ENCODE measurements at regions not wholly inside any gene's neighbourhood (a gene's known extent, or its start where the extent isn't known, plus 50 kb on each side); places are given as distances from the start of the nearest gene placed in this dataset.

DNA sequence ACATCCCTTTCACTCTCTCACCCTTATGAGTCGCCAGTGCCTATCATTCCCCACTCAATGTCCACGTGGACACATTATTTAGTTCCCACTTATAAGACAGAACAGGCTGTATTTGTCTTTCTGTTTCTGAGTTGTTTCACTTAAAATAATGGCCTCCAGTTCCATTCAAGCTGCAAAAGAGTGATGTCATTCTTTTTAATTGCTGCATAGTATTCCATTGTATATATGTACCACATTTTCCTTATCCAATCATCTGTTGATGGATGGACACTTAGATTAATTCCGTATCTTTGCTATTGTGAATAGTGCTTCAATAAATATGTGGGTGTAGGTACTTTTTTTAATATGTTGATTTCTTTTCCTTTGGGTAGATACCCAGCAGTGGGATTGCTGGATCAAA, 79.1 kb downstream of the ZNF365 start:
- DNase-seq, result no peak

- DNase-seq, result no peak
These were observed 80.7 kb downstream of the ZNF365 start for GRCh38 chr10:62454687-62455397.

DNA sequence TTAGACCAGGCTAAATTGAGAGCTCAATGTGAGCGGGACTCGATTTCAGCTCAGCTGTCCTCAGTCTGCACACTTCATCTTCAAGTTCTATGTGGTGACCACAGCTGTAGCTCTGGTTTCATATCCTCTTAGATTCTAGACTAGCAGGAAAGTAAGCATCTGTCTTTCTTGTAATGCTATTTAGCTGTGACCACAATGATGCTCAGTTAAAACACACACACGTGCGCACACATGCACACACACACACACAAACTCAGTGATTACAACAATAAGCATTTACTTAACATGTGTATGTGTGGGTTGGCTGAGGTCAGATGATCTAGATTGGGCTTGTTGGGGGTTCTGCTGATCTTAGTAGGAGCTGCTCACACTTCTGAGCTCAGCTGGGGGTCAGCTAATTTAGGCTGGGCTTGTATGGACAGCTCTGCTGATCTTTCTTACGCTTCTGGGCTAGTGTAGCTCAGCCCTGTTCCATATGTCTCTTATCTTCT, 82.5 kb downstream of the ZNF365 start:
- no peak for DNase-seq

GRCh38 chr10:62457196-62457595, 83.0 kb downstream of the ZNF365 start:
- DNase-seq, result no peak

DNA sequence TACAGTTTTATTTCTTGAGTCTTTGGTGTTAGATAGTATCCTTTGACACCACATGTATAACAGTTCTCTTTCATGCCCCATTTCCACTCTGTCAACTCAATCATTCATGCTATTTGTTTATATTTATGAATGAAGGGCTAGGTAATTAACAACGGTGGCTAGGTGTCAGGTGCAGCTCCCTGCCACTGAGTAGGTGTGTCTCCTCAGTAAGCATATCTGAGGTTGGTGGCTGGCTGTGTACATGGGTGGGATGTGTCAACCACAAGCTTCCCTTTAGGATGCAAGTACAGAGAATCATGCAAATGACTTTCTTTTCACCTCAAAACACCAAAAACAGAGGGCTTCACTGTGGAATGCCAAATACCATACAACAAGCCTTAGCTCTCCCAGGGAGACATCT, 83.4 kb downstream of the ZNF365 start:
- no peak for DNase-seq

DNA sequence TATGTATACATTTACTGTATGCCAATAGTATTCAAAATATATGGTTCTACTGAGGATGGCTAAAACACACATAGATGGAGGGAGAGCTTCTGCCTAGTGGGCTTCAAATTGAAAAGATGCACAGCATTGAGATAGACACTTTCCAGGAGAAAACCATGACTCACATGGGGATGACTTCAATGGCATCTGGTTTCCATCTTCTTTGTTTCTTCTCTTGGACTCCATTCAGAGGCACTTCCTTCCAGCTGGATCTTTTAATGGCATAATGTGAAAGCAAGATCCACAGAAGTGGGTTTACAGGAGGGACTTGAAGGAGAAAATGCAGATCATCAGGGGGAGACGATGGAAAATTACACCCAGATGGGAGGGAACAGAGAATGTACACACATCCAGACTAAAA, 84.9 kb downstream of the ZNF365 start:
- no peak for DNase-seq

DNA sequence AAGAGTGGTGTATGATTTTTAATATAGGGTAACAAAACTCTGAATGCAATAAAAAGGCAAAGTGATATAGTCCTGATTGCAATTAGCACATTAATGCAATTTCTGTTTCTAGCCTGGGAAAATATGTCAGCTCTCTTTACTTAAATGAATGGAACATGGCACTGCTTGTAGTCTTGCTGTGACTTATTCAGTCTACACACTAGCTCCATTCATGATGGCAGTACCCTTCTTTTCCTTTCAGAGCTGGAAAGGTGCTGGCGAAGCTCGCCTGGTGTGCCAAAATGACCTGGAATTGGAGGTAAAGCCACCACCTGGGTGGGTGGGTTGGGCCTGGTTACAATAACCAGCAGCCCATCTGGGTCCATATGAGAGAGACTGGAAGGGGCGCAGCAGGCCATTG, 85.3 kb downstream of the ZNF365 start:
- DNase-seq, result no peak

- no peak for DNase-seq
These were observed 86.2 kb downstream of the ZNF365 start for GRCh38 chr10:62460393-62460792.

DNA sequence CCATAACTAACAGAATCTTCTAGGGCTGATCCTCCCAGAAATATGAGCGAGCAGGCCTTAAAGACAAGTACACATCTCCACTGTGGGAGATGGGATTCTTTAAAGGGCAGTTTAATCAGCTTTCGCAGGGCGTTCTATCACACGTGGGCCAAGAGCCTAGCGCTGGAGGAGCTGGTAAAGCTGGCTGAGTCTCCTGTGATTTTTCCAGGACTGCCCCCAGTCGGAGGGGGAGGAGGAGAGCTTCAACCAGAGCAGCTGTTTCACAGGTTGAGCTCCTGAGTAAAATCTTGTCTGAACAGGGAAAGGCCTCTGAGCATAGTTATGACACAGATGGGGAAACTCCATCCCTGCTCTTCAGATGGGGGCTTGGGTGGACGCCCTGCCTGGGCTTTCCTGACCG, 87.0 kb downstream of the ZNF365 start:
- DNase-seq, result no peak

DNA sequence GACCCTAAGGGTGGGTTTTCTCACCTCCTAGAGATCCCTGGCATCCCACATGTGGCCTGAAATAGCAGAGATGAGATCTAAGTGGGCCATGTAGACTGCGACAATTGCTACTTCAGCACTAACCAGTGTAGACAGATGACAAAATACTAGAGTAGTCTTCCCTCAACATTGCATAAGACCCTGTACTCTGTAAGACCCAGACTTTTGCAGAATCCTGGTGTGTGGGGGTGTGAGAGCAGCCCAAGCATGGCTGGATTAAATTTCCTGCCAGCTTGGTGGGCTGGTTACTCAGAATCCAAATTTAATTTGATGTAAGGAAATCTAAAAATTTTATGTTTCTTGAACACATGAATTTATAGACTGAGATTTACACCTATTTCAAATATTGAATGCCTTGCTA, 88.3 kb downstream of the ZNF365 start:
- no peak for DNase-seq

DNA sequence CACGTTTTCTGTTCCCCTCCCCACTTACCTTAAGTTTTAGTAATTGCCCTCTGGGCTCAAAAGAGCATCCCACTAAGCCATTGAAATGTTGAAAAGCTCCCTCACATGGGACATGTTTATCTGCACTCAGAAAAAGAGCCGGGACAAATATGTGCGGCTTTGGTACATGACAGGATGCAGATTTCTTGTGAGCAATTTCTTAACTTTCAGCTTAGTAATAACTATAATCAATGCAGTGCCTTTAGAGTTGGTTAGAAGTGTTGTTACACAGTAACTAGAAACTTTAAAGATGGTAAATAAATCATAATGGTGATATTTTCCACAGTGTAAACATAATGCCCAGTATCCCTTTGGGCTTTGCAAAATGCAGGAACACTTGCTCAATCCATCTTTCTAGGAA, 89.2 kb downstream of the ZNF365 start:
- no peak for DNase-seq

GRCh38 chr10:62464308-62464707, 90.1 kb downstream of the ZNF365 start:
- no peak for DNase-seq

- no peak for DNase-seq
These were observed 92.4 kb downstream of the ZNF365 start for GRCh38 chr10:62466590-62466989.

DNA sequence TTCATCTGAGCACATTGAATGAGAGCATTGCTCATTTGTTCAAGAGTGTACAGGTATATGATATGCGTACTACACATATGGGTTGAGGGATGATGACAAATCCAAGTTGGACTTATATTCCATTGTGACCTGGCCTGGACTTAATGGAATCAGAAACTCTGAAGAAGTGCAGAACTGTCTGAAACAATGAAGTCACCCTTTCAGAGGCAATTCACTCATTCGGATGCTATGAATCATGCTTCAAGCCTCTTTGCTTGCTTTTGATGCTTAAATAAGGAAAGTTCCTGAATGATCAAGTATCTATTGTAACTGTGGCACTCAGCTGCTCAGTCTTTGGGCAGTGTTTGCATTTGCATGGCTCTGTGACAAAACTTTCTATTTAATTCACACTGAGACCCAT, 93.4 kb downstream of the ZNF365 start:
- no peak for DNase-seq

DNA sequence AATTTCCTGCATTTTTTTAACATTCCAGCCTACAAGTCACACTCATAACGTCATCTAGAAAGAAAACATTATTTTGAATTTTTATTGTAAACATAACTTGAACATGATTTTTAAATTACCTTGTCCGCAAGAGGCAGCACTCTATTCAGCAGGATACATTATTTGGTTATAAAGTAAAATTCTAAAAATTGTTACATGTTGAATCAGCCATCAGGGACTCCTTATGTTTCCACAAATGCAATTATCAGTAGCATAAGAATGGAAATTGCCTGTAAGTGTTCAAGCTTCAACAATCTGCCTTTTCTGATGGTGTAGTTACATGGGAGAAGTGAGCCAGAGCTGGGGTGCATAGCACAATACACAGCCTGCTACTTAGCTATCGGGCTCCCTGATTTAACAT, 97.5 kb downstream of the ZNF365 start:
- no peak for DNase-seq

DNA sequence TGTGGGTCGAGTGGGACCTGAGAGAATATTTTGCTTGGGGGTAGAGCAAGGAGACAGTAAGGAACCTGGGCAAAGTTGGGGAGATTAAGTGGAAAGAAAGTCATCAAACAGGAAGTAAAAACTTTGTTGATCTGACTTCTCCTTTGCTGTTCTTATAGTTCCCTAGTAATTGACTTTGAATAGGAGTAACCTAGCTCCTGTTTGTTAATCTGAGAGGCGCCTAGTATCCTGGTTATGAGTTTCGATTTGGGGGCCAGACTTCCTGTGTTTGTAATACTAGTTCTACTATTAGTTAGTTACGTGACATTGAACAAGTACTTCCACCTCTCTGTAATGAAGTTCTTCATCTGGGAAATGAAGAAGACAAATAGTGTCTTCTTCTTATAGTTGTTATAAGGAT, 99.1 kb downstream of the ZNF365 start:
- no peak for DNase-seq

GRCh38 chr10:62475551-62475950, 101.4 kb downstream of the ZNF365 start:
- DNase-seq, result no peak

- no peak for DNase-seq
These were observed 105.4 kb downstream of the ZNF365 start for GRCh38 chr10:62479523-62479922.

DNA sequence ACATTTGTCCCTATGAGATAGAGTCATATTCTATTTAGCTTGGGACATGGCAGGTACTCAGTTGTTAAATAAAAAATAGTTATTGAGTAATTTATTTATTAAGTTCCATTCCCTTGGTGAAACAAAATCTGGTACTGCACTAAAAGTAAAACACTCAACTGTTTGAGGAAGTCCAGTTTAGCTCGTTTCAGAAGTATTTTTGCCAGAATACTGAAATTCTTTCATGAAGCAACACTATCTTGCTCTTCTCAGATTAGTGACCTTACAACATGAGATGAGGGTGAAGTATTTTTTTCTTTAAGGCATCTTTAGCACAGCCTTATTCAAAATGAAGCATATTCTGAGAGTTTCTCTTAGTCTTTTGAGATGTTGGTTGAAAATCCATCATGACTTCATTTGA, 106.0 kb downstream of the ZNF365 start:
- DNase-seq, result no peak

DNA sequence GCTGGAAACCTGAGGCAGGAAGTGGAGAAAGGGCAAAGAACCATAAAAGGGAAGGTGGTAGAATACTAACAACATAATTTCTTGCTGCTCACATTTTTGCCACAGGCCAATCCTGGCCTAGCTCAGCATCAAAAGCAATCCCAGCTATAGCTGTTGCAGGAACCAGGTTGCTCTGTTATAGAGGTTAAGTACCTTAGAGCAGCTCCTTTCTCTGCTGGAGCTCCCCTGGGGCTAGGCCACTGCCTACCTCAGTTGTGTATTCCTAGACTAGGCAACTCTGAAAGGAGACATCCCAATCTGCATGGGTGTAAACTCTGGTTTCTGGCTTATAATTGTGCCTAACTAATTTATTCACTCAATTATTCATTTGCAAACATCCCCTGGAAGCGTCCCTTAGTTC, 108.4 kb downstream of the ZNF365 start:
- no peak for DNase-seq

DNA sequence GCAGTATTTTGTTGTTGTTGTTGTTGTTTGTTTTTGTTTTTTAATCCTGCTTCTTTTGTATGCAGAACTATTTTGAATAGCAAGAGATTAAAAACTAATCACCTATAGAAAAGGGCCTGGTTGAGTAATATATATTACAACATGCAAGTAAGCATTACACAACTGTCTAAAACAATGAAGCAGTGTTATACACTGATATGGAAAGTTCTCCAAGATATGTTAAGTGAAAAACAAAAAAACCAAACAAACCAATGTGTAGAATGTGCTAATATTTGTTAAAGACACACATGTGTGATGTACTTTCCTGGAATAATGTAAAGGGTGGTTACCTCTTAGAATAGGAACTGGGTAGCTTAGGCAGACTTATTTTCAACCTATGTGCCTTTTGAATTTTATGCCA, 117.4 kb downstream of the ZNF365 start:
- no peak for DNase-seq

DNA sequence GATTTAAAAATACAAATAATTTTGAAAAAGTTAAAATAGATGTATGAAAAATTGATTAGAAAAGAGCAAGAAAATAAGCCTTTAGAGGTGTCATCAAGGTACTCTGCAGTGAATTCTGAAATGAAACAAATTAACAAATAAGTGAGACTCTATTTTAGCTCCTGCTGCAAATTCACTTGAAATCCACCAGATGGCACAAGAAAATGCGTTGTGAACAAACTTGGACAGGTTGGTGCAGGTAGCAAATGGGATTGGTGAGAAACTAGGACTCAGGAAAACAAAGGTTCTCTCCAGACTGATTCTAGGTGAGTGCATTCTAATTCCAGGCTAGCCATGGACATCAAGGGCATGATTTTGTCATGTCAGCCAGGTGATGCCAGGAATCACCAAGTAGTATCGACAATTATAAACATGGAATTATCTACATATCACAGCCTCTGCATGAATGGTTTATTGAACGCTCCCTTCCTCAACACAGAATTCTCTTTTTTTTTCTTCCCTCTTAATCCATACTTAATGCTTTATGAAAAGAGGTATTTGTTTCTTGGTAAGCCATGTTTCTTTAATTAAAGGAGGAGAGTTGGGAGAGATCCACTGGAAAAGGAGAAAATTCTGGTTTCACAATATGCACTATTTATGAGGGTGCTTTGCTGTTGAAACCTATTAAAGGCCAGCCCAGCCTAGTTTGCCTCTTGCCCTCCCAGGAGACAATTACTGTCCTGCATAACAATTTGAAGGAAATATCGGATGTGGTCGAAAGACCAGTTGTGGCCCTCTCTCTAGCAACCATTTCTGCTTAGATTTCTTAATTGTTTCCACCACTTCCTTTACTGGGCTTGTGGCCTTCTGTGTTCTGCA, 118.1 kb downstream of the ZNF365 start:
- DNase-seq, result no peak

DNA sequence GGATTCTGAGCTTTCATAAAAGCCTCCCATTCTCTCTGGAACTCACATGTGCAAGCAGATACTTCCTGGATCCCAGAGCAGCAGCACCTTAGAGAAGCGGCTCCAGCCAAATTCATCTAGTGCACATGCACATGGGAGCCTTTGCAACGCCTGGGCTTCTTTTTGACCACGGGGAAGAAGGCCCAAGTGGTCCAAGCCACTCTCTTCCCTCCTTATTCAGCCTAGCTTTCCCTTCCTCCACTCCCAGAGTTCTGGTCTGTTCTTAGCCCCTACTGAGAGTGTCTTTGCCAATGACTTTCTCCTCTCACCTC, 118.7 kb downstream of the ZNF365 start:
- no peak for DNase-seq

GRCh38 chr10:62496925-62497324, 122.8 kb downstream of the ZNF365 start:
- no peak for DNase-seq

DNA sequence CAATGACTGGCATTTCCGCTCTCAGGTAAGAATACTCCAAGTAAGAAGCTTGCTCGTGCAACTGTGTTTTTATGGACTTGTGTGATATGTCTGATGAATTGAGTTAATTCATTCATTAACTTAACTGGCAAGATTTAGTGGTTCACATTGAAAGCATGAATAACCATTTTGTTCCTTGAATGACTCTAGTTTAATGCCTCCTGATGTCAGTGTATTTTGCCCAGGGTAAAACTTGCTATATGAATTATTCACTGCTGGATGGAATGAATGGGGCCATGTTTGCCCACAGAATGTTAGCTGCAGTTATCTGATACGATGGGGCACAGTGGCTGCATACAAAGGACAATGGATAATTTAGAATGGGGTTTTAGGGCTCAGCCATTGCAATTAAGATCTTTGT, 124.1 kb downstream of the ZNF365 start:
- no peak for DNase-seq

Data from activated gamma-delta T cell treated with Interleukin-2 at 50 U/mL for 16 hours (primary cell).